Stimulated activated CD4-positive, alpha-beta T cell treated with anti-CD3 and anti-CD28 coated beads, TNF-alpha, amount 100 ng/mL, for 4 hours (primary cell): ENCODE measurements at regions not wholly inside any gene's neighbourhood (a gene's known extent, or its start where the extent isn't known, plus 50 kb on each side); places are given as distances from the start of the nearest gene placed in this dataset.

Experiments
- DNase-seq, 3 experiments: peaks; one replicate each; pipeline ENCODE4 v3.0.0-alpha.2; 2020; ENCODE audit warnings: low read depth in 3 of 3

- no peak for DNase-seq
These were observed 138.5 kb downstream of the RBM26 start for GRCh38 chr13:79267560-79267959.

GRCh38 chr13:79258489-79258888 is 147.6 kb downstream of the RBM26 start:
- DNase-seq, result no peak

- DNase-seq, result no peak
These were observed 159.5 kb downstream of the RBM26 start for GRCh38 chr13:79246578-79246949.

- no peak for DNase-seq
These were observed 160.0 kb downstream of the RBM26 start for GRCh38 chr13:79245937-79246577.

- DNase-seq, result no peak
These were observed 164.4 kb downstream of the RBM26 start for GRCh38 chr13:79241697-79242096.

GRCh38 chr13:79237981-79238380 is 168.1 kb downstream of the RBM26 start:
- DNase-seq, result no peak

- DNase-seq, result no peak
These were observed 174.2 kb downstream of the RBM26 start for GRCh38 chr13:79231887-79232286.

GRCh38 chr13:79229761-79230160 is 176.3 kb downstream of the RBM26 start:
- DNase-seq, result no peak

GRCh38 chr13:79228972-79229371 is 177.1 kb downstream of the RBM26 start:
- no peak for DNase-seq

- DNase-seq, result no peak
These were observed 178.6 kb downstream of the RBM26 start for GRCh38 chr13:79227418-79227817.

- DNase-seq, result no peak
These were observed 179.1 kb downstream of the RBM26 start for GRCh38 chr13:79226938-79227337.

GRCh38 chr13:79226250-79226649 is 179.8 kb downstream of the RBM26 start:
- DNase-seq, result no peak

GRCh38 chr13:79225487-79226232 is 180.4 kb downstream of the RBM26 start:
- no peak for DNase-seq

GRCh38 chr13:79222427-79223205 is 183.4 kb downstream of the RBM26 start:
- no peak for DNase-seq

GRCh38 chr13:79212064-79212619 is 193.9 kb downstream of the RBM26 start:
- DNase-seq, result no peak

GRCh38 chr13:79211377-79211776 is 194.7 kb downstream of the RBM26 start:
- no peak for DNase-seq

GRCh38 chr13:79197933-79198332 is 208.1 kb downstream of the RBM26 start:
- no peak for DNase-seq

- DNase-seq, result no peak
These were observed 209.2 kb downstream of the RBM26 start for GRCh38 chr13:79196843-79197242.

- no peak for DNase-seq
These were observed 209.7 kb downstream of the RBM26 start for GRCh38 chr13:79196366-79196765.

- no peak for DNase-seq
These were observed 211.3 kb downstream of the RBM26 start for GRCh38 chr13:79194727-79195126.

GRCh38 chr13:79194272-79194671 is 211.8 kb downstream of the RBM26 start:
- no peak for DNase-seq

- no peak for DNase-seq
These were observed 214.6 kb downstream of the RBM26 start for GRCh38 chr13:79191501-79191900.
